Testis (tissue), 2 donors: ENCODE measurements at regions not wholly inside any gene's neighbourhood (a gene's known extent, or its start where the extent isn't known, plus 50 kb on each side); places are given as distances from the start of the nearest gene placed in this dataset.

ENCODE experiments used
- CTCF ChIP-seq, 3 experiments: fragments of 450-650 bp in 2 of 3; fragments of 200-600 bp in 1 of 3; sonication (generic) in 1 of 3; IDR thresholded peaks; one replicate each; pipeline ENCODE4 v1.5.1; 2016 to 2019; ENCODE audit warnings: antibody characterized with exemption in 3 of 3, mild to moderate bottlenecking in 2 of 3, moderate library complexity in 1 of 3
- POLR2A ChIP-seq: fragments of 450-650 bp; IDR thresholded peaks from one replicate; pipeline ENCODE4 v1.6.1; 2017; ENCODE audit warnings: antibody characterized with exemption, mild to moderate bottlenecking, moderate library complexity

GRCh38 chr1:18549906-18550305, 69.2 kb downstream of the KLHDC7A start:
- no peak for TF ChIP-seq POLR2A
- no peak for TF ChIP-seq CTCF (IDR thresholded peaks at IDR 0.05)
